AG09309 (cell line): ENCODE measurements at regions not wholly inside any gene's neighbourhood (a gene's known extent, or its start where the extent isn't known, plus 50 kb on each side); places are given as distances from the start of the nearest gene placed in this dataset.
"Not testable (repeated sequence)": the region's sequence is repeated elsewhere in the genome, so short reads cannot be mapped to it uniquely, and the experiment has no call there.

Source experiments
- DNase-seq: peaks from one replicate; pipeline ENCODE4 v3.0.0-alpha.2; 2010; ENCODE audit warnings: low read depth
- H3K4me3 ChIP-seq: 2 replicates; pipeline ENCODE4 v1.5.1; 2011; ENCODE audit warnings: mild to moderate bottlenecking, low read depth, low read length, moderate library complexity; ENCODE audit not compliant: control insufficient read depth
- TF ChIP-seq, protein P1 (sequence below): IDR thresholded peaks from 2 replicates; pipeline ENCODE4 v1.5.1; 2011; ENCODE audit warnings: mild to moderate bottlenecking, low read depth, low read length, inconsistent platforms; ENCODE audit not compliant: insufficient read depth, control insufficient read depth; ENCODE audit errors: missing control alignments

DNA sequence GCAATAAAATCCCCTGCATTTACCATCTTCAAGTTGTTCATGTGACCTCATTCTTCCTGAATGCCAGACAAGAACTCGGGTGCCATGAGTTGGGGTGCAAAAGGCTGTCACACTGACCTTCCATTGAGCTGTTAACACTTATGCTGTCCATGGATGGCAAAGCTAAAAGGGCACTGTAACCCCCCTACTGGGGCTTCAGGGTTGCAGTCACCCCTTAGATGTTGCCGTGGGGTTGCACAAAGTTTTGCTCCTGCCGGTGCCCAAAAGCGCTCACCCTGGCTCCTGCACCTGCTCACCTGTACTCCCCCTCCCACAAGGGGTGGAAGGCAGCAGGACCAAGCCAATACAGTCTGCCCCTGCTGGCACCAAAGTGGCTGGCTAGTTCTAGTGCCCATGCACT lies 208.2 kb downstream of the RHOU start:
- DNase-seq, result no peak
- no peak overlapping the region for H3K4me3 ChIP-seq
- TF ChIP-seq, protein P1, sequence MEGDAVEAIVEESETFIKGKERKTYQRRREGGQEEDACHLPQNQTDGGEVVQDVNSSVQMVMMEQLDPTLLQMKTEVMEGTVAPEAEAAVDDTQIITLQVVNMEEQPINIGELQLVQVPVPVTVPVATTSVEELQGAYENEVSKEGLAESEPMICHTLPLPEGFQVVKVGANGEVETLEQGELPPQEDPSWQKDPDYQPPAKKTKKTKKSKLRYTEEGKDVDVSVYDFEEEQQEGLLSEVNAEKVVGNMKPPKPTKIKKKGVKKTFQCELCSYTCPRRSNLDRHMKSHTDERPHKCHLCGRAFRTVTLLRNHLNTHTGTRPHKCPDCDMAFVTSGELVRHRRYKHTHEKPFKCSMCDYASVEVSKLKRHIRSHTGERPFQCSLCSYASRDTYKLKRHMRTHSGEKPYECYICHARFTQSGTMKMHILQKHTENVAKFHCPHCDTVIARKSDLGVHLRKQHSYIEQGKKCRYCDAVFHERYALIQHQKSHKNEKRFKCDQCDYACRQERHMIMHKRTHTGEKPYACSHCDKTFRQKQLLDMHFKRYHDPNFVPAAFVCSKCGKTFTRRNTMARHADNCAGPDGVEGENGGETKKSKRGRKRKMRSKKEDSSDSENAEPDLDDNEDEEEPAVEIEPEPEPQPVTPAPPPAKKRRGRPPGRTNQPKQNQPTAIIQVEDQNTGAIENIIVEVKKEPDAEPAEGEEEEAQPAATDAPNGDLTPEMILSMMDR, result no peak

DNA sequence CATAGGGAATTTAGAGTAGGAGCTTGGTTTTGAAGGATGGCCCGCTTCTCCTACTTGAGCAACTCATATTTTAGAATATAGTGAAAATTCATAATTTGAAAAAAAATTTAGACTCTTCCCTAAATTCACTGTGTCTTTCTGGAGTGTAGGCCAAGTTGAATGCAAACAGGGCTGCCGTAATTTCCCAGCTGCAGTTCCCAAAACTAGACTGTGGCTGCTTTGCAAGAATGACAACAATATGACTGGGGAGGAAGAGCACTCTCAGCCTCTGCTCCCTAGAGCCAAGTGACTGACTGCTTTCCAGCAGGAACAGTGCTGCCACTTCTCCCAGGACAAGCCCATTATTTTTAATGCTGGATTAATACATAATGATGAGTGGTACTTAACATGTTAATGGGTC lies 209.0 kb downstream of the RHOU start:
- H3K4me3 ChIP-seq, result no peak overlapping the region
- DNase-seq, result no peak
- TF ChIP-seq, protein P1, result no peak

GRCh38 chr1:228944935-228945371 lies 209.7 kb downstream of the RHOU start:
- no peak overlapping the region for H3K4me3 ChIP-seq
- TF ChIP-seq, protein P1, result no peak
- no peak for DNase-seq

DNA sequence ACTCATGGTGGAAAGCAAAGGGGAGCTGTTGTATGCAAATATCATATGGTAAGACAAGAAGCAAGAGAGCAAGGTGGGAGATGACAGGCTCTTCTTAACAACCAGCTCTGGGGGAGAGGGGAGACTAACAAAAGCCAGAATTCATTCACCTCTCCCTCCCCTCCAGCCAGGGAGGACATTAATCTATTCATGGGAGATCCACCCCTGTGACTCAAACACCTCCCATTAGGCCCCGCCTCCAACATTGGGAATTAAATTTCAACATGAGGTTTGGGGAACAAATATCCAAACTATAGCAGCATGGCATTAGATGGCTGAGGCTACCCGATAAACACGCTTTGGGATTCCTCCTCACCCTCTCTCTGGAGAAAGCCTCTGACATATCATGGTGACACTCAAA lies 210.6 kb downstream of the RHOU start:
- no peak overlapping the region for H3K4me3 ChIP-seq
- TF ChIP-seq, protein P1, result no peak
- no peak for DNase-seq

- H3K4me3 ChIP-seq, DNase-seq: not testable (repeated sequence)
Observed at GRCh38 chr1:228949617-228950016, 214.3 kb downstream of the RHOU start.

DNA sequence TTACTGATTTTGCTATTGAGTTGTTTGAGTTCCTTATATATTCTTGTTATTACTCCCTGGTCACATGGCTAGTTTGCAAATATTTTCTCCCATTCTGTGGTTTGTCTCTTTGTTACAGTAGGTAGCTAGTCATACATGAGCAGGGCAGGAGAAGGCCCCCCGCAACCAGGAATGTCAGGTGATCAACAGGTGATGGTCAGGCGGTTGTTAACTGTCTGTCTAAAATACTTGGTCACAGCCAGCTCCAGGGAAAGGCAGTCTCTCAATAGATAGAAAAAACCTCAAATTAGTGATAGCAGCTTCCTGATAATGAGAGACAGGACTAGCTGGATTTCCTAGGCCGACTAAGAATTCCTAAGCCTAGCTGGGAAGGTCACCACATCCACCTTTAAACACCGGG lies 217.9 kb downstream of the RHOU start:
- no peak overlapping the region for H3K4me3 ChIP-seq
- no peak for DNase-seq
- TF ChIP-seq, protein P1, result no peak

DNA sequence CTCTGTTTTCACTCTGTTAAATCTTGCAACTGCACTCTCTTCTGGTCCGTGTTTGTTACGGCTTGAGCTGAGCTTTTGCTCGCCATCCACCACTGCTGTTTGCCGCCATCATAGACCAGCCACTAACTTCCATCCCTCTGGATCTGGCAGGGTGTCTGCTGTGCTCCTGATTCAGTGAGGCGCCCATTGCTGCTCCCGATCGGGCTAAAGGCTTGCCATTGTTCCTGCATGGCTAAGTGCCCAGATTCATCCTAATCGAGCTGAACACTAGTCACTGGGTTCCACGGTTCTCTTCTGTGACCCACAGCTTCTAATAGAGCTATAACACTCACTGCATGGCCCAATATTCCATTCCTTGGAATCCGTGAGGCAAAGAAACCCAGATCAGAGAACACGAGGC lies 218.5 kb downstream of the RHOU start:
- not testable (repeated sequence) for DNase-seq, H3K4me3 ChIP-seq

- no peak overlapping the region for H3K4me3 ChIP-seq
- TF ChIP-seq, protein P1, result no peak
- DNase-seq, result peak; percentile 10
Observed at GRCh38 chr1:228955691-228956090, 220.4 kb downstream of the RHOU start.
